ENCODE measurements at regions not wholly inside any gene's neighbourhood (a gene's known extent, or its start where the extent isn't known, plus 50 kb on each side); places are given as distances from the start of the nearest gene placed in this dataset.

DNA sequence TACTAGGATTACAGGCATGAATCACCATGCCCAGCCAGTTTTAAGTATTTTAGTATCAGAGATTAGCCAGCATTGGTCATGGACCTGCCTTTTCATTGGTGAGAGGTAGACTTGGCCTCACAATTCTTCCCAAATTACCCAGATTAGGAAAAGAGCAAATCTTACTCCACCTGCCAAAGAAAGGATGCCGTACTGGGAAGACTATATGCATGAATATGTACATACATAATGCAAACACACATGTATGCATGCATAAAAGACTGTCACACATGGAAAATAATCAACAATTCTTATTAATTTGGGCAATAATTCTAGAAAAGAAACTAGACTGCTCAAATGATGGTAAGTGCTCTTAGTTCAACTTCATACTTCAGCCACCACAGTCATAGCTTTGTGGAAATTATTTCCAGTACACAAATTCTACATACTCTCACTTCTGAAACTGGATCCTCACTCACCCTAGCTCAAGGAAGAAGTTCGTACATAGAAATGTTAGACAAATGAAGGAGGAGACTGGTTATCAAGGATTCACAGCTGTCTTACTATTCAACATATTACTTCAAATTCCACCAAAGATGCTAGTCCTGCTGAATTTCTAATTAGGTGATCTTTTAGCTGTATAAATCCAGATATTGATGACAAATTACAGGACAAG, 73.7 kb downstream of the MINAR2 start:
- no peak for DNase-seq (ENCODE audit: low spot score)

DNA sequence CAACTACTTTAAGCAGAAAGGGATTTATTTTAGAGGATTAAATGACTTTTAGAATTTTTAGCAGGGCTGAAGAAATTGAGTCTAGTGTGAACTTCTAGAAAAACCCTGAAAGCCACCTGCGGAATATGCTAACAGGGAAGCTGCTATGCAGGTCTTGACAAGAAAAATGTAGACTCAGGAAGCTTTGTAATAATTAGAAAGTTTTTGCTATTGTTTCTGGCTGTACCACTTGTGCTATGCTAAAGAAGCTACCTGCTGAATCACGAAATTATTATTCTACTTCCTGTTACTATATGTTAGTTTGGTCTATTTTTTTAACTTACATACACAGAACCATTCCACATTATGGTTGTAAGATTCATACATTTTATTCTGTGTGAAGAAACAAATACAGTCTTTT, 74.0 kb upstream of the CHSY3 start:
- DNase-seq (ENCODE audit: low spot score): no peak

- DNase-seq (ENCODE audit: low spot score): no peak
Observed at GRCh38 chr5:129836321-129836720, 67.9 kb upstream of the CHSY3 start.

DNA sequence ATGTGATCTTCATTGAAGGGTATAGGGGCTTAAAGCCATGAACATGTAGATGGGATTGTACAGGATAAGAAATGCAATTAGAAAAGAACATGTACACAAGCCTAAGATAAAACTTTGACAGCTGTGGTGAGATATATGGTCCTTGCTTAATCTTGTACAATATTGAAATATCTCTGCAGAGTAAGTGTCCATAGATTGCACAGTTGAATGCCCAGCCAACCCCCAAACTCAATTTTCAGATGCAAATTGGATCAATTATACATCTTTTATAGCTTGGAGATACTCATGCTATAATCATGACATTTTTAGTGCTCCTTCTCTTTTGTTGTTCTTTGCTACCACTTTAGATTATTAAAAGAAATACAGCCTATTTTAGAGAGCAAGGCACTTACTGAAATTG, 59.5 kb upstream of the CHSY3 start:
- no peak for DNase-seq (ENCODE audit: low spot score)

DNA sequence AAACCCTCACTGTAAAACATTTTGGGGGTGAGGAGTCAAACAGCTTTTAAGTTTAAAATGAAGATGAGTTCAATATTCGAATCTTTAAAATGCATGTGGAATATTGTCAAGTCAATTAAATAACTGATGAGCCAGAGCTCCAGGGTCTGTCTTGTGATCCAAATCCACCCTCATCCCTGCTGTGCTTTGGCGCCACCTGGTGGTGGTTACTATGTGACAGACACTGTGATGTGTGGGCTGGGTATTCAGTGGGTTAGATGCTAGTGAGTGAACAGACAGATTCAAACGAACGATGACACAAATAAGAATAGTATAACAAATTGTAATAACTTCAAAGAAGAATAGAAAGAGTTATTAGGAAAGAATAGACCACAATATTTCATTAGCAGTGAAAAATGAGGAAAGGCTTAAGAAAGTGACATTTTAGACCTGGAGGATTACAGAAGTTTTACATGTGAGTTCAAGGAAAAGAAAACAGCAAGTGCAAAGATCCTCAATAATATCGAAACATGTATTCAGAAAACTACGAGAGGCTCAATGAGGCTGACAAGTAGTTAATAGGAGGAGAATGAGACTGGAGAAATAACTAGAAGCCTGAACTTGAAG, 51.4 kb upstream of the CHSY3 start:
- DNase-seq (ENCODE audit: low spot score): peak; percentile 12

DNA sequence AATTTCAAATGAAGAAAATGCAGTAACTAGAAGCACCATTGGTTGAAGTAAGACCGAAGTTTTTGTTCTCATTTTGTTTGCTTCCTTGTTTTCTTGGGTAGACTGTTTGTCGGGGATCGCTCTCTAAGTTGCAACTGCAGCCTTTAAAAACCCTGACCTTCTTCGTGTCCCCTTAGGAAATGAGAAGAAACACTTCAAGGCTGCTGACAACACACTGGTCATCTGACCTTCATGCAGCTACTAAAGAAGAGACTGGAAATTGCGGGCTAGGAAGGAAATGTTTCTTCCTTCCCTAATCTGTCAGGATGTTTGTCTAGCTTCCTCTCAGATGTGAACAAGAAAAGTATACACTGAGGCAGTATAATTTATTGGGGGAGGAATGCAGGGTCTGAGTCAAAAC, 50.7 kb upstream of the CHSY3 start:
- no peak for DNase-seq (ENCODE audit: low spot score)

Data from hepatic stellate cell (primary cell).